IMR-90 (cell line): ENCODE measurements at regions not wholly inside any gene's neighbourhood (a gene's known extent, or its start where the extent isn't known, plus 50 kb on each side); places are given as distances from the start of the nearest gene placed in this dataset.

Source experiments
- microRNA-seq, 2 experiments: library from miRNA; stranded (forward) in 1 of 2; unstranded in 1 of 2; fragments of 10-50 nt in 1 of 2; fragments of <30 nt in 1 of 2; gene quantifications in 1 of 2; microRNA quantifications in 1 of 2; one replicate each; pipeline versions ENCODE3 to v1.1.0; 2013 to 2020; ENCODE audit not compliant: insufficient read depth in 1 of 2, insufficient read length in 1 of 2, unreplicated experiment in 1 of 2
- small RNA-seq, 5 experiments: library from RNA; depleted of rRNA; stranded (forward); fragments of <200 nt; gene quantifications; one replicate each; pipeline ENCODE3, GENCODE V24; 2012

Small RNAs in the stretch of these regions (microRNA-seq; reads per million reads assigned to microRNA genes)
- 0 reads per million in 2 experiments for gene MIR548M

Small RNAs in the stretch of these regions (small RNA-seq; reads per million reads assigned to genes)
- 0 to 0.08 (median 0) reads per million in 5 experiments for gene MIR548M
